ENCODE measurements at regions not wholly inside any gene's neighbourhood (a gene's known extent, or its start where the extent isn't known, plus 50 kb on each side); places are given as distances from the start of the nearest gene placed in this dataset.

DNA sequence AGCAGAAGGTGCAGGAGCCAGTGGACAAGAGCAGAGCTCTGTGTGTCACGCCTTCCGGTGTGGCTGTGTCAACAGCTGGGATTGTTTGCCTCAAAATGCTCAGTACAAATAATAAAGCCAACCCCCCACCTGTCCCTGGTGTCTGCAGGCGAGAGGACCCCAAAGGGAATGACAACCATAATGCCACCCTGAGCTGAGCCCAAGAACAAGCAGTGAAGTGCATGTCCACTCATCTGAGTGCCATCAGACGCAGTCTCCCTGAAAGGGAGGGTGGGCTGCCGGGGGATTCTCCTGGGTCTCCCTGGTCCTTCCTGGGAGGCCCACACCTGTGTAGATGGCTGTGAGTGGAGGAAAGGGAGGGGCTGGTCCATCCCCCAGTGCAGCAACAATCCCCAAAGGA, 328.8 kb upstream of the IRX1 start:
- no peaks in the 10 kb centered on the region for H3K9me3 Mint-ChIP-seq
- peaks cover 24% of the 10 kb centered on the region for H3K27me3 Mint-ChIP-seq (ENCODE audit: low read depth, poor library complexity)
- H3K4me3 Mint-ChIP-seq = no peak overlapping the region
- no peak for DNase-seq
- peaks cover 27% of the 10 kb centered on the region for H3K4me1 Mint-ChIP-seq
- no peak for TF ChIP-seq CTCF (IDR thresholded peaks at IDR 0.05)
- no peak overlapping the region for H3K27ac Mint-ChIP-seq
- no peaks in the 10 kb centered on the region for H3K36me3 Mint-ChIP-seq (ENCODE audit: low read depth)

GRCh38 chr5:3265936-3266335, 329.7 kb upstream of the IRX1 start:
- Mint-ChIP-seq H3K36me3 (ENCODE audit: low read depth) (no peaks in the 10 kb centered on the region), H3K27ac (no peak overlapping the region), H3K4me1 (peaks cover 18% of the 10 kb centered on the region), H3K27me3 (ENCODE audit: low read depth, poor library complexity) (peaks cover 26% of the 10 kb centered on the region), H3K9me3 (no peaks in the 10 kb centered on the region), H3K4me3 (no peak overlapping the region)
- DNase-seq = no peak
- no peak for TF ChIP-seq CTCF (IDR thresholded peaks at IDR 0.05)

- Mint-ChIP-seq H3K27ac (no peak overlapping the region), H3K4me1 (peaks cover 15% of the 10 kb centered on the region), H3K27me3 (ENCODE audit: low read depth, poor library complexity) (peaks cover 32% of the 10 kb centered on the region), H3K36me3 (ENCODE audit: low read depth) (no peaks in the 10 kb centered on the region), H3K4me3 (no peak overlapping the region), H3K9me3 (no peaks in the 10 kb centered on the region)
- no peak for DNase-seq
- no peak for TF ChIP-seq CTCF (IDR thresholded peaks at IDR 0.05)
These were observed 330.3 kb upstream of the IRX1 start for GRCh38 chr5:3265131-3265885.

DNA sequence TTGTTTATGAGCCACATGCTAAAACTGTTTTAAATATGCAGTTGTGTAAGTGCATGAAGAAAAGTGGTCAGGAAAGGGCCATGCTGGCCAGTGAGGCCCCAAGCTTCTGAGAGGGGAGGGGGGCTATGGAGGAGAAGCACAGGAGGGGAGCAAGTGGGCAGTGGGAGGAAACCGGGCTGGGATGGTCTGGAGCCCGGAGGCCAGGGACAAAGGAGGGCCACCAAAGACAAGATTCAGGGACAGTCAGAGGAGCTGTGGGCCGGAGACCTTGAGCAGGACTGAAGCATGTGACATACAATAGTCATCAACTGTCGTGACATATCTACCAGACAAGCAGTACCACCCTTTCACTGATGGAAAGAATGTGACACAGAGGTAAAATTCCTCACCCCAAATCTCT, 333.2 kb upstream of the IRX1 start:
- Mint-ChIP-seq H3K9me3 (no peaks in the 10 kb centered on the region), H3K27me3 (ENCODE audit: low read depth, poor library complexity) (peaks cover 27% of the 10 kb centered on the region), H3K4me3 (no peak overlapping the region), H3K36me3 (ENCODE audit: low read depth) (no peaks in the 10 kb centered on the region), H3K4me1 (peaks cover 10% of the 10 kb centered on the region), H3K27ac (no peak overlapping the region)
- no peak for DNase-seq
- TF ChIP-seq CTCF (IDR thresholded peaks at IDR 0.05) = no peak

DNA sequence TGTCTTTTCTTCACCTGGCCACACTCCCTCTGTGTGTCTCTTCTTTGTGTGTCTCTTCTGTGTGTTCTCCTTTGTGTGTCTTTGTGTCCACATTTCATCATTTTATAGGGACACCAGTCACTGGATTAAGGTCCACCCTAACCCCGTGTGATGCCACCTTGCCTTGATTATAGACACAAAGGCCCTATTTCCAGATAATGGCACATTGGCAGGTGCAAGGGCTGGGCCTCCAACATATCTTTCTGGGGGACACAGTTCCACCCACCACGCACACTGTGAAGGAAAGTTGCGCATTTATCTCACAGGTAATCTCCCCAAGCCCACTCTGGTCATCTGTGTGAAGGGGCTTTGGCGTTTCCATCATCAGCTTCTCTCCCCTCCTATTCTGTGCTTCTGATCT, 334.6 kb upstream of the IRX1 start:
- no peak for DNase-seq
- Mint-ChIP-seq H3K9me3 (no peaks in the 10 kb centered on the region), H3K4me1 (peaks cover 10% of the 10 kb centered on the region), H3K4me3 (no peak overlapping the region), H3K36me3 (ENCODE audit: low read depth) (no peaks in the 10 kb centered on the region), H3K27me3 (ENCODE audit: low read depth, poor library complexity) (peaks cover 23% of the 10 kb centered on the region), H3K27ac (no peak overlapping the region)
- no peak for TF ChIP-seq CTCF (IDR thresholded peaks at IDR 0.05)

DNA sequence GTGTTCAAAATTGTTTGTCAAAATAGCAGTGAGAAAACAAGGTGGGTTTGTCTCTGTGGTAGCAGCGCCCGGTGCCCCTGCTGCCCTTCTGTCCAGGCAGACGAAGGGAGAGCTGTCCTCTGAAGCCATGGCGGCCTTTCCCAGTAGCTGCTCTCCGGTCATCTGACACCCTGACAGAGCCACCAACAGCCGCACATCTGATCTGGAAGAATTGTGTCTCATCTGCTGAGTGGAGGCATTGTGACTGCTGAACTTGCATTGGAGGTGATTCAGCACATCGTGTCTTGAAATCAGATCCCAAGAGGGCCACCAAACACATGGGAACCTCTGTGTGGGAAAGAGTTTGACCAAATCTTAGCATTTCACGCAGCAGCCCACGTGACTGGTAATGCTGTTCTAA, 337.6 kb upstream of the IRX1 start:
- DNase-seq = no peak
- TF ChIP-seq CTCF (IDR thresholded peaks at IDR 0.05) = no peak
- H3K27ac Mint-ChIP-seq = peak overlapping the region; percentile 41
- H3K36me3 Mint-ChIP-seq (ENCODE audit: low read depth) = no peaks in the 10 kb centered on the region
- H3K4me1 Mint-ChIP-seq = peaks cover 10% of the 10 kb centered on the region
- H3K4me3 Mint-ChIP-seq = no peak overlapping the region
- no peaks in the 10 kb centered on the region for H3K9me3 Mint-ChIP-seq
- peaks cover 26% of the 10 kb centered on the region for H3K27me3 Mint-ChIP-seq (ENCODE audit: low read depth, poor library complexity)
